GM19035 (cell line): ENCODE measurements at regions not wholly inside any gene's neighbourhood (a gene's known extent, or its start where the extent isn't known, plus 50 kb on each side); places are given as distances from the start of the nearest gene placed in this dataset.
"Not testable (repeated sequence)": the region's sequence is repeated elsewhere in the genome, so short reads cannot be mapped to it uniquely, and the experiment has no call there.

Source experiments
- ATAC-seq: cut with Tn5 transposase; IDR thresholded peaks from one replicate; pipeline ENCODE4 v1.9.1; 2021; ENCODE audit not compliant: unreplicated experiment

- no peak for ATAC-seq
Observed at GRCh38 chr9:16052757-16053530, 500.1 kb downstream of the CCDC171 start.

DNA sequence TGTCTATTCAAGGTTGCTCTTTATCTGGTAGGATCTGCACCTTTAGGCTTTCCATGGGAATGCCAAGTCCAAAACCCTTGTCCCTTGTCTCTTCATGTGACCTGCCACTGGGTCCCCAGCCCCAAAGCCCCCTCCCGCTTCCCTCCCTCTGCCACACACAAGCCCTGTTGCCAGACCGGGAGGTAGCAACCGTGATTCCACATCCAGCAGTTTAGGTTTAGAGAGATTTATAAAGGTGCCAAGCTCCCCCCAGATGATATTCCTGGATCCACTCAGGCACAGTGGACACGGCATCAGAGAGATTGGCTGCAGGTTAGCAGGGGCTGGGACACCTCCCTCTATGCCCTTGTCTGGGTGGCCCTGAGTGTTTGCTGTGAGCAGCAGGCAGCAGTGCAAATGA lies 504.7 kb downstream of the CCDC171 start:
- no peak for ATAC-seq

DNA sequence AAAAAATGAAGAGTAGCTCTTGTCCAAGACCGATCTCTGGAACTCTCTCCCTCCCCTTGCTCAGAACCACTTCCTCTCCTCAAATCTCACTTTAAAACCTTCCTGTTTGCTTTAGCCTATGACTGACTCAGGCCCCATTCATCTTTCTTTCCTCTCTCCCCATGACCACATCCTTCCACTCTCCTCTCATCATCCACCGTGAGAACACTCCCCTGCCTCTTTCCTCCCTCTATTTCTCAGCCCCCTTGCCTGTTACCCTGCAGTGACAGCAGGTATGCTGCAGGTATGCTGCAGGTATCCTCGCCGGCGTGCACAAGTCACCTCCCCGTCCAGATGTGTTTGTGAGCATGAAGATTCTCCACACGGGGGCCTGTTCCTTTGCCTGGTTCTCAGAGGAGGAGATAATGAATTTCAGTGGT lies 505.3 kb downstream of the CCDC171 start:
- no peak for ATAC-seq

- no peak for ATAC-seq
Observed at GRCh38 chr9:16060436-16061129, 507.7 kb downstream of the CCDC171 start.

DNA sequence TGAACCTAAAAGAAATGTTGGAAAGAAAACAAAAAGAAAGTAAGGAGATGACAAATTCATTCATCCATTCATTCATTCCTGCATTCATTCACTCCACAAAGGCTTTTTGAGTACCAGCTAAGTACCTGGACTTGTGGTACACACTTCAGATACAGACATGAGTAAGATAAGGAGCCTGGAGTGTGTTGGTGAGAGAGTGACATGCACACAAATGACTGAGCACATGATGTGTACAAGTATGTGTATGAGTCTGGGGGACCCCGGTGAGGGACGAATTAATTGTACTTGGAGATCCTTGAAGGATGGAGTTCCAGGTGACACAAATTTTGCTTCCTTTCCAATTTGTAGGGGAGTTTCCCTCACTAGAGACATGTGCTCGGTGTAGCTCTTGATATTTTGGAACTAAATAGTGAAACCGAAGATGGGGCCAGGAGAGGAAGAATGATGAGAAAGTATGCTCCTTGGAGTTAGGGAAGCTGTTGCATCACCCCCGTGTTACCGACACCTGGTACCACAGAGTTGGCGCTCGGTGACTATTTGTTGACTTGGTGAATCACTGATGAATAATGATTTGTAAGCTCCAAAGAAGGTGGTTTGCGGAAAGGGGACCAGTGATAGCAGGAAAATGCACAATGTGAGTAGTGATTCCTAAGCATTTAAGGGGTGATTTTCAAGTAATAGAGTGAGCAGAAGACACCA lies 509.8 kb downstream of the CCDC171 start:
- no peak for ATAC-seq

DNA sequence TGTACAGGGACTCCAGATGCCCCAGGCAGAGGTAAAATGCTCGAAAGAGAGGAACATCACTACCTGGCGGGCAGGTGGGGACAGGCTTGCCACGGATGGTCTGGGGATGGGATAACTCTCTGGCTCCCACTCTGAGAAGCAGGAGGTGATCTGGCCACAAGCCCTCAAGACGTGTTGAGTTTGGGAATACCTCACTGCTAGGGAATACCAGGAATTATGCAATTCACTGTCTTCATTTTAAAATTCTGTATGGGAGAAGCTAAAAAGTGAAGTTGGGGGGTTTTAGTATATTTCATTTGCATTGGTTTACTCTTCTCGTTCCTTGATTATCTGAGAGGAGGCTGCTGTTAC lies 510.4 kb downstream of the CCDC171 start:
- ATAC-seq = no peak

- no peak for ATAC-seq
Observed at GRCh38 chr9:16064771-16065170, 511.9 kb downstream of the CCDC171 start.

DNA sequence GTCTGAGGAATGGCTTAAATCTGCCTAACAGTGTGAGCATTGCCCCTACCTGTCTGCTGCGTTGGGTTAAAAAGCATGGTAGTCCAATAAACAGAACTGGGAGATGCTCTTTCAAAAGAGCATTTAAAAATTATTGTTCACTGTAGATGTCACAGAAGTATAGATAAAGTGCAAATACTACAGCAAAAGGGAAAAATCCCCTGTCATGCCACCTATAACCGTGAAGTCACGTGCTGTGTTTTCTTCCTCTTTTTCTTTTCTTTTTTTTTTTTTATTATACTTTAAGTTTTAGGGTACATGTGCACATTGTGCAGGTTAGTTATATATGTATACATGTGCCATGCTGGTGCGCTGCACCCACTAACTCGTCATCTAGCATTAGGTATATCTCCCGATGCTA lies 513.4 kb downstream of the CCDC171 start:
- ATAC-seq = not testable (repeated sequence)

DNA sequence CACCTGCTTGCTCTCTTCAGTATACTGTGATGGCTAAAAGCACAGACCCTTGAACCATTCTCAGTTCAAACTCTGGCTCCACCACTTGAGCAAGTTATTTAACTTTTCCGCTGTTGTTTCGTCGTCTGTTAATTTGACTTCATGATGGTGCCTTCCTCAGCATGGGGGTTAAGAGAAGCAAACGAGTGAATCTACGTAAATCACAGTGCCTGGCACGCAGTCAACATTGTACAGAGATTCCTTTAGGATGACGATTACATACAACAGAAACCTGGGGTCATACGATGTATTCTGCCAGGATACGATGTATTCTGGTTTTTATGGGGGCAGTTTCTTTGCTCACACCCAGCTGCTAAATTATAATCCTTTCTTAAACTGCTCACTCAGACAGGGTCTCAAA lies 515.6 kb downstream of the CCDC171 start:
- ATAC-seq = no peak

- no peak for ATAC-seq
Observed at GRCh38 chr9:16069249-16069648, 516.4 kb downstream of the CCDC171 start.

- no peak for ATAC-seq
Observed at GRCh38 chr9:16069671-16070454, 517.0 kb downstream of the CCDC171 start.

DNA sequence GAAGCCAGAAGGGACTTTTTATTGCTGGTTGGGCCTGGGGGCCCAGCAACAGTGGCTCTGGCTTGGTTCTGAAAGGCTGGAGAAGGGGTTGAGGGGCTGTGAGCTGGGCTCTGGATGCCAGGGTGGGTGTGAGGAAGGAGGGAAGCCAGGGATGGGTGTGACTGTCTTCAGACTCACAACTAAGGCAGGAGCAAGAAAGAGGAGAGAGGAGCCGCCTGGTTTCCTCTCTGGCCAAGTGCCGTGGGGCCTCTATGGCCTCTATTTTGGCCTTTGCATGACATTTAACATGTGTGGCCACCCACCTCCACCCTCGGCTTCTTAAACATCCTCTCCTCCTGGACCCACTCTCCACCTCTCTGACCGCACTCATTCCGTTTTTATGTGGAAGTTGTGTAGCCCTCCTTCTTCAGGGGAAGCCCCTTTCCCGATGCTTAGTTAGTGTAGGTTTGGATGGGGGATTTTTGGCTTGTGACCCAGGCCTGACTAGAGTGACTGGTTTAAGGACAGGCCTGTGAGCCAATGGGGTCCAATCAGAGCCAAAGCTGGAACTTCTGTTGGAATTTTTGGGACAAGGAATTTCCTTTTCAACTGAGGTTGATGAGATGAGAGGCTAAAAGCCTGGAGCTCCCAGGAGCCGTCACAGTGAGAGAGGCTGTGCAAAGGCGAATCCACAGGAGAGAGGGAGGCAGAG lies 517.8 kb downstream of the CCDC171 start:
- ATAC-seq = no peak

GRCh38 chr9:16071400-16071799 lies 518.6 kb downstream of the CCDC171 start:
- no peak for ATAC-seq

GRCh38 chr9:16074963-16075362 lies 522.1 kb downstream of the CCDC171 start:
- no peak for ATAC-seq

DNA sequence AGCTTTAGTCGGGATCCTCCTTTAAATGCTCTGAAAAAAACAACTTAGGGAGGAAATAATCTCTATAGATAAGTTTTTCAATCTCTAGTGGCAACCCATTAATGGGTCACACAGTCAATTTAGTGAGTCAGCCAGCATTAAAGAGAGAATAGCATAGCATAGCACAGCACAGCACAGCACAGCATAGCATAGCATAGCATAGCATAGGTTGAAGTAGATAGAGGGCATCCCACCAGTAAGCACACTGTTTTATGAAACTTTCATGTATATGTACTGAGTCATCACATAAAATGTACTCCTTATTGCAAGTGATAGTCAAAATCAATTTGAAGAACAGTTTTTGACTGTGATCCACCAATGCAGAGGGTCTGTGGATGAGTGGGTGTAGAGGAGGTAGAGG lies 522.9 kb downstream of the CCDC171 start:
- ATAC-seq = no peak

DNA sequence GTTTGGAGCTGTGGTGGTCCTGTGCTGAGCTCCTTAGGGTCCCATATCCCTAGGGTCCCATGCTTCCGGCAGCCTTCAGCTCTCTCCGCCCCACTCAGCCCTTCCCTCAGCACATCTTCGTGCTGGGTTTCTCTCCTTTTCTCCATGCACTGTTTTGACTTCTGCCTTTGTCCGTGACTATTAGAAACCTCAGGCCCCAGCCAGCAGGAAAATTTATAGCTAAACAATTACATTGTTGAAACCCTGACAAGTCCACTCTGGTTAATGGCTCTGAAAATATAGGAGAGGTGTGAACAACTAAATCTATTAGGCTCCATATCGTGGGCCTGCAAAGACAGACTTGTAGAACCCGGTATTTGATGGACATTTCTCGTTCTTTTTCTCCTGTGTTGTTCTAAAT lies 523.7 kb downstream of the CCDC171 start:
- no peak for ATAC-seq

DNA sequence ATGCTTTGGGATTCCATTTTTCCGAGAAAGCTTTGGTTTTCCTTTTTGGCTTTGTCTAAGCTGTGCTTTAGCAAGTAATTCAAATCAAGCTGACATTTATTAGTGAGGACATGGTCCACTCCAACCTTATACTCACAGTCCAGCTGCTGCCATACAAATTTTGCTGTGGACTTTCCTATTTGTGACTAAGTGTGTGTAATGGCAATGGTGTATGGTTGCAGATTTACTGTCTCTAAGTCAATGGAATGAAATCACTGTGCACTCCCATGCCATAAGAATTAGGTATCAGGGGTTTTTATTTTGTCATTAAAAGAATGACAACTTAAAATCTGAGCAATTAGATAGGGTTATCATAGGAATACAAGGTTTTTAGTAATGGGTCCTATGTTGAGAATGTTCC lies 530.0 kb downstream of the CCDC171 start:
- ATAC-seq = no peak

DNA sequence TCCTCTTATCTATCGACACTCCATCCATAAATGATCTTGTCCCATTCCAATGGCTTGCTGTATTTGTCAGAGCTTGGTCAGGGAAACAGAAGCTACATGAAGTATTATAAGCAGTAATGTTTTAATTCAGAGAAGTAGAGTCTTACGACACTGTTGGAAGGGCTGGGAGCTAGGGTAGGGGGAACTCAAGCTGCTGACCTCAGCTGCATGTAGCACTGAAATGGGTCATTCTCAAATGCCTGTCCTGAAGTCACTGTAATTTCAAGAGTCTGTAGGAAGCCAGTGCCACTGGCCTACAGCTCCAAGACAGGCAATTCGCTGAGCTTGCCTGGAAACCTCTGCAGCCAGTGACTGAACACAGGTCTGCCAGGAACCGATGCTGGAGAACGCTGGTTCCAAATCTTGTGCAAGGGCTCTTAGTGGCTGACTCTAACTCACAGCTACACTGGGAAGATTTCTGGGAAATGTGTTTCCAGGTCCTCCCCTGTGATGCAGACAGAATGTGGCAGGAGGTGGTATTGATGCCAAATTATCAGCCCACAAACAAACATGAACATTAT lies 532.4 kb downstream of the CCDC171 start:
- ATAC-seq = no peak

- ATAC-seq = no peak
Observed at GRCh38 chr9:16090907-16091629, 538.2 kb downstream of the CCDC171 start.
